ENCODE measurements at regions not wholly inside any gene's neighbourhood (a gene's known extent, or its start where the extent isn't known, plus 50 kb on each side); places are given as distances from the start of the nearest gene placed in this dataset.

DNA sequence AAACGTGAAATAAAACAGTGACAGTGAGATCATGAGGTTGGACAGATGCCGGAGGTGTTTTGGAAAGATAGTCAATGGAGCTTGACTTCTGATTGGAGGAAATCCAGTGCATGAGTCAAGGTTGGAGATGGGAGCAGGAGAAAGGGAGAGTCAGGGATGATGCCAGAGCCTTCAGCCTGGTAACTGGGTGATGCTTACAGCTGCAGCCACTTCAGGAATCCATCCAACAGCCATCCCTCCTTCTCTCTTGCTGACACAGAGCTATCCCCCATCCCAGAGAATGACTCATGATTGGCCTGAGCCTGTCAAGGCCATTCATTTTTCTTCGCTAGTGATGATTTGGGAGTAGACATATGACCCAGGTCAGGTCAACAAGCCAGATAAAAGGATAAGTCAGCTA lies 112.8 kb downstream of the SAMD5 start:
- H3K27ac ChIP-seq (ENCODE audit: low read depth, low read length, poor library complexity, severe bottlenecking) = no peak overlapping the region
- H4K20me1 ChIP-seq (ENCODE audit: insufficient read depth, low read length) = no peaks in the 10 kb centered on the region
- H2AFZ ChIP-seq (ENCODE audit: low read length) = no peak overlapping the region
- no peak overlapping the region for H3K4me3 ChIP-seq (ENCODE audit: low read depth, low read length, poor library complexity, severe bottlenecking)
- no peaks in the 10 kb centered on the region for H3F3A ChIP-seq (ENCODE audit: insufficient read depth, low read length)
- H3K79me2 ChIP-seq (ENCODE audit: insufficient read depth, low read length) = no peaks in the 10 kb centered on the region
- no peaks in the 10 kb centered on the region for H3K9me2 ChIP-seq (ENCODE audit: low read depth, low read length)
- no peaks in the 10 kb centered on the region for H3K36me3 ChIP-seq (ENCODE audit: insufficient read depth, low read length)
- no peak overlapping the region for H3K4me2 ChIP-seq (ENCODE audit: low read length)
- no peaks in the 10 kb centered on the region for H3K27me3 ChIP-seq (ENCODE audit: insufficient read depth, low read length)
- no peaks in the 10 kb centered on the region for H3K4me1 ChIP-seq (ENCODE audit: insufficient read depth, low read length, severe bottlenecking)
- H3K9me3 ChIP-seq (ENCODE audit: low read length) = no peaks in the 10 kb centered on the region
- no peak overlapping the region for H3K9ac ChIP-seq (ENCODE audit: low read length)
- TF ChIP-seq, protein P1, sequence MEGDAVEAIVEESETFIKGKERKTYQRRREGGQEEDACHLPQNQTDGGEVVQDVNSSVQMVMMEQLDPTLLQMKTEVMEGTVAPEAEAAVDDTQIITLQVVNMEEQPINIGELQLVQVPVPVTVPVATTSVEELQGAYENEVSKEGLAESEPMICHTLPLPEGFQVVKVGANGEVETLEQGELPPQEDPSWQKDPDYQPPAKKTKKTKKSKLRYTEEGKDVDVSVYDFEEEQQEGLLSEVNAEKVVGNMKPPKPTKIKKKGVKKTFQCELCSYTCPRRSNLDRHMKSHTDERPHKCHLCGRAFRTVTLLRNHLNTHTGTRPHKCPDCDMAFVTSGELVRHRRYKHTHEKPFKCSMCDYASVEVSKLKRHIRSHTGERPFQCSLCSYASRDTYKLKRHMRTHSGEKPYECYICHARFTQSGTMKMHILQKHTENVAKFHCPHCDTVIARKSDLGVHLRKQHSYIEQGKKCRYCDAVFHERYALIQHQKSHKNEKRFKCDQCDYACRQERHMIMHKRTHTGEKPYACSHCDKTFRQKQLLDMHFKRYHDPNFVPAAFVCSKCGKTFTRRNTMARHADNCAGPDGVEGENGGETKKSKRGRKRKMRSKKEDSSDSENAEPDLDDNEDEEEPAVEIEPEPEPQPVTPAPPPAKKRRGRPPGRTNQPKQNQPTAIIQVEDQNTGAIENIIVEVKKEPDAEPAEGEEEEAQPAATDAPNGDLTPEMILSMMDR (IDR thresholded peaks at IDR 0.05; ENCODE audit: low read length) = no peak
- TF ChIP-seq EZH2 (IDR thresholded peaks at IDR 0.05; ENCODE audit: borderline replicate concordance, low read length) = no peak

DNA sequence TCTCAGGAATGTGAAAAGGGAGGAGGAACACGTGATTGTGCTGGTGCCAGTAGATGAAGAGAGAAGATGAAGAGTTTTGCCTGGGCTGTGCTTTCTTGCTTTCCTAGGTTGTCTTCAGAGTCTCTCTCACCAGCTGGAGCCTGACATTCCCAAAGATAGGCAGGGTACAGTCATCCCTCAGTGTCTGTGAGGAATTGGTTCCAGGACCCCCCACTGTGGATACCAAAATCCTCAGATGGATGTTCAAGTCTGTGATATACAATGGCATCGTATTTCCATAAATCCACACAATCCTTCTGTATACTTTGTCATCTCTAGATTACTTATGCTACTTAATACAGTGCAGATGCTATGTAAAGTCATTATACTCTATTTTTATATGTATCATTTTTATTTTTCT lies 113.5 kb downstream of the SAMD5 start:
- Histone ChIP-seq H3K27ac (ENCODE audit: low read depth, low read length, poor library complexity, severe bottlenecking) (no peak overlapping the region), H3K9me2 (ENCODE audit: low read depth, low read length) (no peaks in the 10 kb centered on the region), H3K36me3 (ENCODE audit: insufficient read depth, low read length) (no peaks in the 10 kb centered on the region), H3K79me2 (ENCODE audit: insufficient read depth, low read length) (no peaks in the 10 kb centered on the region), H4K20me1 (ENCODE audit: insufficient read depth, low read length) (no peaks in the 10 kb centered on the region), H3K4me2 (ENCODE audit: low read length) (no peak overlapping the region), H3K9me3 (ENCODE audit: low read length) (no peaks in the 10 kb centered on the region), H3K9ac (ENCODE audit: low read length) (no peak overlapping the region), H3K4me3 (ENCODE audit: low read depth, low read length, poor library complexity, severe bottlenecking) (no peak overlapping the region), H3K27me3 (ENCODE audit: insufficient read depth, low read length) (no peaks in the 10 kb centered on the region), H3F3A (ENCODE audit: insufficient read depth, low read length) (no peaks in the 10 kb centered on the region), H3K4me1 (ENCODE audit: insufficient read depth, low read length, severe bottlenecking) (no peaks in the 10 kb centered on the region), H2AFZ (ENCODE audit: low read length) (no peak overlapping the region)
- TF ChIP-seq EZH2 (IDR thresholded peaks at IDR 0.05; ENCODE audit: borderline replicate concordance, low read length) = no peak
- TF ChIP-seq, protein P1 (IDR thresholded peaks at IDR 0.05; ENCODE audit: low read length) = no peak

DNA sequence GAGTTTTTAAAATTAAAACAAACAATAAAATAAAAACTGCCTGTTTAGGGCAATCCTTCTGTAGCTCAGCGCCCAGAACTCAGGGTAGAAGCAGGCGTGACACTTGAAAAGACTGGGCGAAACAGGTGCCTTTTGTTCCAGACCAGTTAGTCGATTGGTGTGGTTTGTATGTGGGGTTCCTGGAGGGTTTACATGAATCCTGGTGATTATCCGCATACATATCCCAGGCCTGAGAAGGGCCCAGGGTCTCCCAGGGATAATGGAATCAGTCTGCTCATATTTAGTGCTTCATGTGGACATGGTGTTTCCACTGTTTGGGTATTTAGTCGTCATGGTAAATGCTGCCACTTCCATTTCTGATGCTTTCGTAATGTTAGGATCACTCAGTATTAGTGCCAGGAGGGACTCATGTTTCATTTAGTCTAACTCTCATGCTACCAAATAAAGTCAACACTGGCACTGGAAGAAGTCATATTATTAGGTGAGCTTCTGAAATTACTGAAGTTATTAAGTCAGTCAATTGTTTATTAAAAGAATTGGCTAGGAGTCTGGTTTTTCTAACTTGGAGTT lies 116.5 kb downstream of the SAMD5 start:
- no peaks in the 10 kb centered on the region for H3K36me3 ChIP-seq (ENCODE audit: insufficient read depth, low read length)
- TF ChIP-seq, protein P1 (IDR thresholded peaks at IDR 0.05; ENCODE audit: low read length) = no peak
- no peak for TF ChIP-seq EZH2 (IDR thresholded peaks at IDR 0.05; ENCODE audit: borderline replicate concordance, low read length)

More for the DNA sequence above, 116.5 kb downstream of the SAMD5 start:
- no peaks in the 10 kb centered on the region for H3F3A ChIP-seq (ENCODE audit: insufficient read depth, low read length)
- H2AFZ ChIP-seq (ENCODE audit: low read length) = no peak overlapping the region
- no peak overlapping the region for H3K27ac ChIP-seq (ENCODE audit: low read depth, low read length, poor library complexity, severe bottlenecking)
- no peaks in the 10 kb centered on the region for H3K27me3 ChIP-seq (ENCODE audit: insufficient read depth, low read length)
- no peaks in the 10 kb centered on the region for H4K20me1 ChIP-seq (ENCODE audit: insufficient read depth, low read length)
- no peak overlapping the region for H3K9ac ChIP-seq (ENCODE audit: low read length)
- H3K9me3 ChIP-seq (ENCODE audit: low read length) = no peaks in the 10 kb centered on the region
- H3K79me2 ChIP-seq (ENCODE audit: insufficient read depth, low read length) = no peaks in the 10 kb centered on the region
- no peak overlapping the region for H3K4me3 ChIP-seq (ENCODE audit: low read depth, low read length, poor library complexity, severe bottlenecking)
- H3K9me2 ChIP-seq (ENCODE audit: low read depth, low read length) = no peaks in the 10 kb centered on the region
- H3K4me1 ChIP-seq (ENCODE audit: insufficient read depth, low read length, severe bottlenecking) = no peaks in the 10 kb centered on the region
- H3K4me2 ChIP-seq (ENCODE audit: low read length) = no peak overlapping the region

Measured in OCI-LY1 (cell line).